UCSD-AML1 (cell line): ENCODE measurements at regions not wholly inside any gene's neighbourhood (a gene's known extent, or its start where the extent isn't known, plus 50 kb on each side); places are given as distances from the start of the nearest gene placed in this dataset.
"Not testable (repeated sequence)": the region's sequence is repeated elsewhere in the genome, so short reads cannot be mapped to it uniquely, and the experiment has no call there.

Experiments used
- DNase-seq: peaks from one replicate; lab custom pipeline; 2025; ENCODE audit not compliant: unreplicated experiment; lab: John Stamatoyannopoulos, UW

GRCh38 chr17:14451729-14452191, 150.9 kb downstream of the HS3ST3B1 start:
- no peak for DNase-seq

GRCh38 chr17:14448818-14449217, 147.9 kb downstream of the HS3ST3B1 start:
- no peak for DNase-seq

- no peak for DNase-seq
Observed at GRCh38 chr17:14446825-14447224, 145.9 kb downstream of the HS3ST3B1 start.

GRCh38 chr17:14444915-14445314, 144.0 kb downstream of the HS3ST3B1 start:
- DNase-seq, result no peak

GRCh38 chr17:14442798-14443528, 142.1 kb downstream of the HS3ST3B1 start:
- DNase-seq, result no peak

- DNase-seq, result no peak
Observed at GRCh38 chr17:14437176-14437575, 136.3 kb downstream of the HS3ST3B1 start.

- no peak for DNase-seq
Observed at GRCh38 chr17:14436266-14436665, 135.4 kb downstream of the HS3ST3B1 start.

- no peak for DNase-seq
Observed at GRCh38 chr17:14434506-14434905, 133.6 kb downstream of the HS3ST3B1 start.

- no peak for DNase-seq
Observed at GRCh38 chr17:14432079-14432478, 131.2 kb downstream of the HS3ST3B1 start.

- DNase-seq, result no peak
Observed at GRCh38 chr17:14429084-14429483, 128.2 kb downstream of the HS3ST3B1 start.

GRCh38 chr17:14428648-14429029, 127.8 kb downstream of the HS3ST3B1 start:
- DNase-seq, result peak; percentile 20

GRCh38 chr17:14427900-14428647, 127.2 kb downstream of the HS3ST3B1 start:
- peak; percentile 33 for DNase-seq

- DNase-seq, result not testable (repeated sequence)
Observed at GRCh38 chr17:14423156-14423555, 122.3 kb downstream of the HS3ST3B1 start.

GRCh38 chr17:14417336-14417735, 116.5 kb downstream of the HS3ST3B1 start:
- DNase-seq, result no peak

- DNase-seq, result no peak
Observed at GRCh38 chr17:14409292-14409691, 108.4 kb downstream of the HS3ST3B1 start.

- DNase-seq, result no peak
Observed at GRCh38 chr17:14407541-14407940, 106.7 kb downstream of the HS3ST3B1 start.

GRCh38 chr17:14405189-14405588, 104.3 kb downstream of the HS3ST3B1 start:
- no peak for DNase-seq
